ENCODE measurements at regions not wholly inside any gene's neighbourhood (a gene's known extent, or its start where the extent isn't known, plus 50 kb on each side); places are given as distances from the start of the nearest gene placed in this dataset.

DNA sequence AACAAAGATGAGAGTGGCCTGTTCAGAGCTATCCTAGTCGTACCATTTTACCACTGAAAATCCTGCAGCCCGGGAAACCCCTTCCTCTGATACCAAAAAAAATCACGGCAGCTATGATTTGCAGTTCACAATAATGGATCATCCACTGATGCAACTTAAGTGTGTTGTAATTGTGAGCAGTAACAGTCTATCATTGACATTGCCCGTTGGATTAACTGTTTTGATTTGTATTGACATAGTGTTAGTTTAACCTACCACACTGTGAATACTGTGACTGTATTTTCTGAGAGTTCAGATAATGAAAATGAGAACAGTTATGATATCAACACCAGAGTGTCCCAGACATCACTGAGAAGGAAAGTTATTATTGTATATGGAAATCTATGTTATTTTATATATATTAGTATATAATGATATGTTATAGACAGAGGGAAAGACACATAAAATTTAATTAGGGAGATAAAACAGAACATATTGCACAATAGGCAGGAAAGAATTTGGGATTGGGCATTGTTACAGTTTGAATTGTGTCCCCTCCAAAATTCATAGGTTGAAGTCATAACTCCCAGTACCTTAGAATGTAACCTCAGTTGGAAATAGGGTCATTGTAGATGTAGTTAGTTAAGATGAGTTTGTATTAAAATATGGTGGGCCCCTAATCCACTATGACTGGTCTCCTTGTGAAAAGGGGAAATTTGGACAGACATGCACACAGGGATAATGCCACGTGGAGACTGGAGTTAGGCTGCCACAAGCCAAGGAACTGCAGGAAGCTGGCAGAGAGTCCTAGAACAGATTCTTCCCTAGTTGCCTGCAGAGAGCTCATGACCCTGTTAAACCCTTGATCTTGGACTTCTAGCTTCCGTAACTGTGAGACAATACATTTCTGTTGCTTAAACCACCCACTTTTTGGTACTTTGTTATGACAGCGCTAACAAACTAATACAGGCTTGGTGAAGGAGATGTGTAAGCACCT, 54.4 kb downstream of the TLCD4 start:
- no peak for TF ChIP-seq NFIC (IDR thresholded peaks at IDR 0.05)
- no peak for TF ChIP-seq FOXM1 (IDR thresholded peaks at IDR 0.05; ENCODE audit: borderline replicate concordance, low read depth)
- TF ChIP-seq TEAD4 (IDR thresholded peaks at IDR 0.05), result no peak
- no peak for TF ChIP-seq EGR1 (IDR thresholded peaks at IDR 0.05)
- TF ChIP-seq YY1 (IDR thresholded peaks at IDR 0.05; ENCODE audit: low read depth), result no peak
- TF ChIP-seq TAF1 (IDR thresholded peaks at IDR 0.05; ENCODE audit: low read depth), result no peak
- no peak for TF ChIP-seq RAD21 (IDR thresholded peaks at IDR 0.05; ENCODE audit: low read depth)
- TF ChIP-seq, protein P1, sequence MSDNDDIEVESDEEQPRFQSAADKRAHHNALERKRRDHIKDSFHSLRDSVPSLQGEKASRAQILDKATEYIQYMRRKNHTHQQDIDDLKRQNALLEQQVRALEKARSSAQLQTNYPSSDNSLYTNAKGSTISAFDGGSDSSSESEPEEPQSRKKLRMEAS (IDR thresholded peaks at IDR 0.05), result no peak
- TF ChIP-seq, protein P2, sequence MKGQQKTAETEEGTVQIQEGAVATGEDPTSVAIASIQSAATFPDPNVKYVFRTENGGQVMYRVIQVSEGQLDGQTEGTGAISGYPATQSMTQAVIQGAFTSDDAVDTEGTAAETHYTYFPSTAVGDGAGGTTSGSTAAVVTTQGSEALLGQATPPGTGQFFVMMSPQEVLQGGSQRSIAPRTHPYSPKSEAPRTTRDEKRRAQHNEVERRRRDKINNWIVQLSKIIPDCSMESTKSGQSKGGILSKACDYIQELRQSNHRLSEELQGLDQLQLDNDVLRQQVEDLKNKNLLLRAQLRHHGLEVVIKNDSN (IDR thresholded peaks at IDR 0.05), result no peak
- no peak for TF ChIP-seq ZBTB7A (IDR thresholded peaks at IDR 0.05; ENCODE audit: low read depth)
- TF ChIP-seq, protein P3, sequence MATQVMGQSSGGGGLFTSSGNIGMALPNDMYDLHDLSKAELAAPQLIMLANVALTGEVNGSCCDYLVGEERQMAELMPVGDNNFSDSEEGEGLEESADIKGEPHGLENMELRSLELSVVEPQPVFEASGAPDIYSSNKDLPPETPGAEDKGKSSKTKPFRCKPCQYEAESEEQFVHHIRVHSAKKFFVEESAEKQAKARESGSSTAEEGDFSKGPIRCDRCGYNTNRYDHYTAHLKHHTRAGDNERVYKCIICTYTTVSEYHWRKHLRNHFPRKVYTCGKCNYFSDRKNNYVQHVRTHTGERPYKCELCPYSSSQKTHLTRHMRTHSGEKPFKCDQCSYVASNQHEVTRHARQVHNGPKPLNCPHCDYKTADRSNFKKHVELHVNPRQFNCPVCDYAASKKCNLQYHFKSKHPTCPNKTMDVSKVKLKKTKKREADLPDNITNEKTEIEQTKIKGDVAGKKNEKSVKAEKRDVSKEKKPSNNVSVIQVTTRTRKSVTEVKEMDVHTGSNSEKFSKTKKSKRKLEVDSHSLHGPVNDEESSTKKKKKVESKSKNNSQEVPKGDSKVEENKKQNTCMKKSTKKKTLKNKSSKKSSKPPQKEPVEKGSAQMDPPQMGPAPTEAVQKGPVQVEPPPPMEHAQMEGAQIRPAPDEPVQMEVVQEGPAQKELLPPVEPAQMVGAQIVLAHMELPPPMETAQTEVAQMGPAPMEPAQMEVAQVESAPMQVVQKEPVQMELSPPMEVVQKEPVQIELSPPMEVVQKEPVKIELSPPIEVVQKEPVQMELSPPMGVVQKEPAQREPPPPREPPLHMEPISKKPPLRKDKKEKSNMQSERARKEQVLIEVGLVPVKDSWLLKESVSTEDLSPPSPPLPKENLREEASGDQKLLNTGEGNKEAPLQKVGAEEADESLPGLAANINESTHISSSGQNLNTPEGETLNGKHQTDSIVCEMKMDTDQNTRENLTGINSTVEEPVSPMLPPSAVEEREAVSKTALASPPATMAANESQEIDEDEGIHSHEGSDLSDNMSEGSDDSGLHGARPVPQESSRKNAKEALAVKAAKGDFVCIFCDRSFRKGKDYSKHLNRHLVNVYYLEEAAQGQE (IDR thresholded peaks at IDR 0.05; ENCODE audit: low read depth), result no peak
- no peak for TF ChIP-seq CREB1 (IDR thresholded peaks at IDR 0.05; ENCODE audit: low read depth)

- TF ChIP-seq, protein P1 (IDR thresholded peaks at IDR 0.05), result no peak
- no peak for TF ChIP-seq EGR1 (IDR thresholded peaks at IDR 0.05)
- no peak for TF ChIP-seq CREB1 (IDR thresholded peaks at IDR 0.05; ENCODE audit: low read depth)
- no peak for TF ChIP-seq TCF12 (IDR thresholded peaks at IDR 0.05; ENCODE audit: low read depth)
- no peak for TF ChIP-seq TEAD4 (IDR thresholded peaks at IDR 0.05)
- no peak for TF ChIP-seq RAD21 (IDR thresholded peaks at IDR 0.05; ENCODE audit: low read depth)
Measured at GRCh38 chr1:95176861-95177260, 57.1 kb upstream of the RWDD3 start.

DNA sequence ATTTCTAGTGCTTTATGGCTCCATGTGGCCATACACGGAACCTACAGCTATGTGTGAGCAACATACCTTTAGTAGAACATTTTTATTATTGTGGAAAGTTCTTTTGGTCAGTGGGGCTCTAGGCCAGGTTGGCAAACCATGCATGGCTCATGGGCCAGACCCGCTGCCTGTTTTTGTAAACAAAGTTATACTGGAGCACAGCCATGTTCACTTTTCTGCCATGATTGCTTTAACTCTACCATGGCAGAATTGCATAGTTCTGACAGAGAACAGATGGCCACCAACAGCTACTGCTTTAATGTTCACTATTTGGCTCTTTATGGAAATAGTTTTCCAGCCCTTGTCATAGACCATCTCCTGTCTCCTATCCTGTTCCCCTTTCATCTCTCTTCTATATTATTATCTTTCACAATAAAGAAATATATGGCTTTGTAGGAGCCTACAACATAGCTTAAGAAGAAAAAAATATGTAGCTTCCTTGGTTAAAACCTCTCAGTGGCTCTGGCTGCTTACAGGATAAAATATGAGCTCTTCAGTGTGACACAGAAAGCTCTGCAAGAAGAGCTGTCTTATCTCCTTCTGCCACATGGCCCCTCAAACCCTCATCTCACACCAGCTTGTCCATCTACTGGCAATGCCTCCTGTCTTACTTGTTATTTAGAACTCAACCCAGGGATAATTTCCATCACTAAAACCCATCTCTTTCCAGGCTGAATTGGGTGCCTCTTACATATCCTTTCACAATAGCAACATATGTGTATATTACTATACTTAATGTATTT, 54.6 kb upstream of the RWDD3 start:
- no peak for TF ChIP-seq CEBPB (IDR thresholded peaks at IDR 0.05)
- TF ChIP-seq FOXM1 (IDR thresholded peaks at IDR 0.05; ENCODE audit: borderline replicate concordance, low read depth), result no peak
- TF ChIP-seq NFIC (IDR thresholded peaks at IDR 0.05), result no peak
- no peak for TF ChIP-seq RAD21 (IDR thresholded peaks at IDR 0.05; ENCODE audit: low read depth)
- TF ChIP-seq TEAD4 (IDR thresholded peaks at IDR 0.05), result no peak
- no peak for TF ChIP-seq YY1 (IDR thresholded peaks at IDR 0.05; ENCODE audit: low read depth)
- no peak for TF ChIP-seq EP300 (IDR thresholded peaks at IDR 0.05; ENCODE audit: borderline replicate concordance)
- TF ChIP-seq, protein P1 (IDR thresholded peaks at IDR 0.05), result no peak
- TF ChIP-seq TAF1 (IDR thresholded peaks at IDR 0.05; ENCODE audit: low read depth), result no peak
- no peak for TF ChIP-seq ZBTB7A (IDR thresholded peaks at IDR 0.05; ENCODE audit: low read depth)
- TF ChIP-seq TCF12 (IDR thresholded peaks at IDR 0.05; ENCODE audit: low read depth), result no peak
- no peak for TF ChIP-seq EGR1 (IDR thresholded peaks at IDR 0.05)
- no peak for TF ChIP-seq CREB1 (IDR thresholded peaks at IDR 0.05; ENCODE audit: low read depth)

DNA sequence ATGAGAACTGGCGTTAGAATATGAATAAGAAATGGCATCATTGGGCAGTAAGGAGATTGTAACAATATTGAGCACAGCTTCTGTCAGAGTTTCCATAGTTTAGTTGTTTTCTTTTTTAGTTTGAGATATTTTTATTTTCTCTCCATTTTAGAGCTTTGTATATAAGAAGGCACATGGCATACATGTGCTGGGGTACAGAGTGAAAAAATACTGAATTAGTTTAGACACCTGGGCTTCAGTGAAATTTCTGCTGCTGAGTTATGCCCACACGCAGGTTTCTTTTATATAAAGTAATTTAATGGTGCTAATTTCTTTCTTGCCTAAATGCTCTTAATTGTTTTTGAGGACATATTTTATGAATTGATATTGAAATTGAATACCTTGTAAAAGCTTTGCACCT, 53.6 kb upstream of the RWDD3 start:
- no peak for TF ChIP-seq TCF12 (IDR thresholded peaks at IDR 0.05; ENCODE audit: low read depth)
- no peak for TF ChIP-seq TAF1 (IDR thresholded peaks at IDR 0.05; ENCODE audit: low read depth)
- TF ChIP-seq, protein P2 (IDR thresholded peaks at IDR 0.05), result no peak
- no peak for TF ChIP-seq CEBPB (IDR thresholded peaks at IDR 0.05)
- TF ChIP-seq YY1 (IDR thresholded peaks at IDR 0.05; ENCODE audit: low read depth), result no peak

- TF ChIP-seq, protein P1 (IDR thresholded peaks at IDR 0.05), result no peak
- TF ChIP-seq TEAD4 (IDR thresholded peaks at IDR 0.05), result no peak
- no peak for TF ChIP-seq EP300 (IDR thresholded peaks at IDR 0.05; ENCODE audit: borderline replicate concordance)
- no peak for TF ChIP-seq RAD21 (IDR thresholded peaks at IDR 0.05; ENCODE audit: low read depth)
- TF ChIP-seq EGR1 (IDR thresholded peaks at IDR 0.05), result no peak
- no peak for TF ChIP-seq TCF12 (IDR thresholded peaks at IDR 0.05; ENCODE audit: low read depth)
- no peak for TF ChIP-seq CREB1 (IDR thresholded peaks at IDR 0.05; ENCODE audit: low read depth)
- no peak for TF ChIP-seq NFIC (IDR thresholded peaks at IDR 0.05)
- TF ChIP-seq, protein P3 (IDR thresholded peaks at IDR 0.05; ENCODE audit: low read depth), result no peak
- TF ChIP-seq, protein P2 (IDR thresholded peaks at IDR 0.05), result no peak
- TF ChIP-seq TAF1 (IDR thresholded peaks at IDR 0.05; ENCODE audit: low read depth), result no peak
- TF ChIP-seq CEBPB (IDR thresholded peaks at IDR 0.05), result no peak
- no peak for TF ChIP-seq YY1 (IDR thresholded peaks at IDR 0.05; ENCODE audit: low read depth)
- TF ChIP-seq FOXM1 (IDR thresholded peaks at IDR 0.05; ENCODE audit: borderline replicate concordance, low read depth), result no peak
- TF ChIP-seq ZBTB7A (IDR thresholded peaks at IDR 0.05; ENCODE audit: low read depth), result no peak
Measured at GRCh38 chr1:95181096-95181495, 52.9 kb upstream of the RWDD3 start.
